IMR-90 (cell line): ENCODE measurements at regions not wholly inside any gene's neighbourhood (a gene's known extent, or its start where the extent isn't known, plus 50 kb on each side); places are given as distances from the start of the nearest gene placed in this dataset.

Experiments used
- ATAC-seq: fragments of 200-7000 bp; cut with Tn5 transposase; 2 replicates; pipeline ENCODE4 v1.9.1; 2020; ENCODE audit warnings: low read depth, mild to moderate bottlenecking, moderate library complexity
- BruUV-seq: library from RNA; stranded (reverse); fragments of 400-500 nt; replicated peaks from 2 replicates; lab custom pipeline; 2021; lab: Mats Ljungman, UMichigan
- CTCF ChIA-PET: fragments of 300-600 bp; formaldehyde crosslinking; extraction: SDS; loops from one replicate; lab custom pipeline; 2021; ENCODE audit warnings: antibody characterized with exemption; lab: Yijun Ruan, JAX
- POLR2A ChIA-PET: fragments of 300-600 bp; sonication (Branson Sonifier 250); formaldehyde crosslinking; loops from one replicate; lab custom pipeline; 2022; ENCODE audit warnings: antibody characterized with exemption; ENCODE audit not compliant: unreplicated experiment; lab: Charles Lee
- DNase-seq: peaks from one replicate; pipeline ENCODE4 v3.0.0; 2013
- H2AFZ ChIP-seq: replicated peaks from 2 replicates; pipeline ENCODE3; 2013; ENCODE audit warnings: low read length, mild to moderate bottlenecking; ENCODE audit not compliant: poor library complexity
- H2AK5ac ChIP-seq: 2 replicates; pipeline ENCODE4 v1.6.1; 2013; ENCODE audit warnings: low read depth, low read length, inconsistent platforms
- H2AK9ac ChIP-seq: replicated peaks from 2 replicates; pipeline ENCODE3; 2013; ENCODE audit warnings: mild to moderate bottlenecking, low read depth, low read length, moderate library complexity; ENCODE audit not compliant: poor library complexity
- H2BK120ac ChIP-seq: 2 replicates; pipeline ENCODE4 v1.6.1; 2013; ENCODE audit warnings: low read depth, low read length, inconsistent platforms
- H2BK15ac ChIP-seq: 3 replicates; pipeline ENCODE4 v1.6.1; 2013; ENCODE audit warnings: low read depth, low read length, inconsistent platforms
- H2BK20ac ChIP-seq: 2 replicates; pipeline ENCODE4 v1.6.1; 2013; ENCODE audit warnings: low read depth, mild to moderate bottlenecking, inconsistent platforms, low read length, moderate library complexity
- H2BK5ac ChIP-seq: 2 replicates; pipeline ENCODE4 v1.6.1; 2013; ENCODE audit warnings: mild to moderate bottlenecking, low read depth, low read length, inconsistent platforms; ENCODE audit not compliant: poor library complexity, severe bottlenecking
- H3K14ac ChIP-seq: replicated peaks from 2 replicates; pipeline ENCODE4 v1.6.1; 2013; ENCODE audit warnings: low read depth, low read length, inconsistent platforms
- H3K18ac ChIP-seq: 2 replicates; pipeline ENCODE4 v1.6.1; 2013; ENCODE audit warnings: low read depth, low read length, control low read depth
- H3K23ac ChIP-seq: 2 replicates; pipeline ENCODE4 v1.6.1; 2013; ENCODE audit warnings: low read depth, low read length, inconsistent platforms
- H3K27ac ChIP-seq: 2 replicates; pipeline ENCODE4 v1.5.1; 2013; ENCODE audit warnings: mild to moderate bottlenecking, control low read depth, low read length; ENCODE audit not compliant: insufficient read depth
- H3K27me3 ChIP-seq: 2 replicates; pipeline ENCODE4 v1.6.1; 2013; ENCODE audit warnings: low read length; ENCODE audit not compliant: control insufficient read depth, insufficient read depth
- H3K36me3 ChIP-seq: 2 replicates; pipeline ENCODE4 v1.6.1; 2013; ENCODE audit warnings: low read length, mixed read lengths; ENCODE audit not compliant: control insufficient read depth, insufficient read depth
- H3K4ac ChIP-seq: 2 replicates; pipeline ENCODE4 v1.6.1; 2013; ENCODE audit warnings: low read depth, low read length, inconsistent platforms
- H3K4me1 ChIP-seq: 2 replicates; pipeline ENCODE4 v1.6.1; 2013; ENCODE audit warnings: low read length, mixed read lengths; ENCODE audit not compliant: control insufficient read depth, insufficient read depth
- H3K4me2 ChIP-seq: 2 replicates; pipeline ENCODE4 v1.6.1; 2013; ENCODE audit warnings: low read depth, mild to moderate bottlenecking, control low read depth, low read length, moderate library complexity
- H3K4me3 ChIP-seq: 2 replicates; pipeline ENCODE4 v1.5.1; 2013; ENCODE audit warnings: low read depth, mild to moderate bottlenecking, control low read depth, low read length, moderate library complexity; ENCODE audit not compliant: insufficient read depth
- H3K56ac ChIP-seq: 2 replicates; pipeline ENCODE4 v1.6.1; 2013; ENCODE audit warnings: low read length, inconsistent platforms; ENCODE audit not compliant: insufficient read depth; ENCODE audit errors: extremely low read depth
- H3K79me1 ChIP-seq, 2 experiments: 2 replicates each; pipeline ENCODE4 v1.6.1; 2013; ENCODE audit warnings: low read length in 2 of 2, inconsistent platforms in 1 of 2, low read depth in 1 of 2
- H3K9ac ChIP-seq: 2 replicates; pipeline ENCODE4 v1.6.1; 2013; ENCODE audit warnings: low read depth, low read length, control low read depth
- H3K9me1 ChIP-seq: 2 replicates; pipeline ENCODE4 v1.6.1; 2013; ENCODE audit warnings: low read length, inconsistent platforms; ENCODE audit not compliant: insufficient read depth
- H3K9me3 ChIP-seq: 2 replicates; pipeline ENCODE4 v1.6.1; 2013; ENCODE audit warnings: low read length; ENCODE audit not compliant: control insufficient read depth, insufficient read depth
- H4K20me1 ChIP-seq: 2 replicates; pipeline ENCODE4 v1.6.1; 2013; ENCODE audit warnings: low read length, inconsistent platforms; ENCODE audit not compliant: insufficient read depth
- H4K5ac ChIP-seq: 2 replicates; pipeline ENCODE4 v1.6.1; 2013; ENCODE audit warnings: mild to moderate bottlenecking, low read depth, low read length, control low read depth
- H4K8ac ChIP-seq, 2 experiments: 2 replicates each; pipeline ENCODE4 v1.6.1; 2013; ENCODE audit warnings: low read depth in 2 of 2, low read length in 2 of 2, control low read depth in 1 of 2, inconsistent platforms in 1 of 2
- H4K91ac ChIP-seq: 2 replicates; pipeline ENCODE4 v1.6.1; 2013; ENCODE audit warnings: low read depth, low read length, inconsistent platforms; ENCODE audit not compliant: insufficient read depth
- BHLHE40 ChIP-seq: fragments of 150-350 bp; IDR thresholded peaks from 2 replicates; pipeline ENCODE4 v1.6.1; 2016; ENCODE audit warnings: mild to moderate bottlenecking, low read depth, low read length
- MAFK ChIP-seq: IDR thresholded peaks from 2 replicates; pipeline ENCODE4 v1.6.1; 2012; ENCODE audit warnings: low read depth, low read length, improper control_type of control experiment
- MXI1 ChIP-seq: IDR thresholded peaks from 2 replicates; pipeline ENCODE4 v1.6.1; 2012; ENCODE audit warnings: low read depth, mild to moderate bottlenecking, low read length, moderate library complexity, borderline replicate concordance
- USF2 ChIP-seq: fragments of 150-350 bp; IDR thresholded peaks from 2 replicates; pipeline ENCODE4 v1.6.1; 2017; ENCODE audit warnings: mild to moderate bottlenecking, antibody characterized with exemption, low read length, low read depth
- whole genome bisulfite sequencing, 2 experiments: methylation state at CpG; one replicate each; pipeline versions ENCODE4 v1.1.5 to v1.1.7; 2013; ENCODE audit warnings: missing lambda C conversion rate in 2 of 2; ENCODE audit not compliant: insufficient read length in 1 of 2; ENCODE audit errors: extremely low coverage in 2 of 2; 5-methylcytosine and 5-hydroxymethylcytosine counted together
- dilution Hi-C: fragments of 300-500 bp; cut with HindIII; formaldehyde crosslinking; loops from one replicate; pipeline ENCODE4 v1.14.3; 2018; ENCODE audit warnings: low sequenced_read_pairs; ENCODE audit not compliant: unreplicated experiment
- in situ Hi-C: fragments of 300-500 bp; cut with MboI; formaldehyde crosslinking; loops from 3 replicates; pipeline ENCODE4 v1.14.3; 2019; ENCODE audit warnings: low sequenced_read_pairs, inconsistent platforms, mixed read lengths
- intact Hi-C: fragments of 100-400 bp; cut with micrococcal nuclease; formaldehyde crosslinking; loops from 2 replicates; pipeline ENCODE4 v1.10.0; 2022

GRCh38 chr12:127013197-127013596 is 1253.8 kb upstream of the TMEM132C start:
- Histone ChIP-seq H2AK9ac (no peak overlapping the region), H4K20me1 (no peaks in the 10 kb centered on the region), H3K23ac (no peak overlapping the region), H2BK120ac (no peak overlapping the region), H3K4me1 (no peaks in the 10 kb centered on the region), H3K9me1 (no peaks in the 10 kb centered on the region), H2BK20ac (no peak overlapping the region), H2AK5ac (no peak overlapping the region), H3K27me3 (no peaks in the 10 kb centered on the region), H3K18ac (no peak overlapping the region), H3K4ac (no peak overlapping the region), H3K4me3 (no peak overlapping the region), H4K91ac (no peak overlapping the region), H2BK5ac (no peak overlapping the region), H2BK15ac (no peak overlapping the region), H3K14ac (no peak overlapping the region), H4K8ac (no peak overlapping the region), H3K4me2 (no peak overlapping the region), H3K79me1 (no peaks in the 10 kb centered on the region), H3K27ac (no peak overlapping the region), H3K9me3 (peaks cover 8% of the 10 kb centered on the region), H3K36me3 (no peaks in the 10 kb centered on the region), H4K5ac (no peak overlapping the region), H2AFZ (no peak overlapping the region), H3K56ac (no peak overlapping the region), H3K9ac (no peak overlapping the region)
- DNase-seq (no peak), ATAC-seq (no peak)
- in situ Hi-C loops (no loop called here), intact Hi-C loops (no loop called here), dilution Hi-C loops (no loop called here)
- BruUV-seq = no TSS peak
- POLR2A ChIA-PET = no interaction called here
- no peak for TF ChIP-seq USF2
- no peak for TF ChIP-seq MXI1
- no peak for TF ChIP-seq MAFK
- TF ChIP-seq BHLHE40 = no peak
- CTCF ChIA-PET = no interaction called here
- WGBS, 2 experiments = no CpG with 5 or more reads among the region's 4 CpGs
